Liver (tissue), 8 donors: ENCODE measurements at regions not wholly inside any gene's neighbourhood (a gene's known extent, or its start where the extent isn't known, plus 50 kb on each side); places are given as distances from the start of the nearest gene placed in this dataset.

Source experiments
- DNase-seq: peaks from one replicate; pipeline ENCODE4 v3.0.0-alpha.2; 2017; ENCODE audit warnings: low spot score
- H3K27ac ChIP-seq, 2 donors: one replicate each; pipeline ENCODE4 v1.7.0; 2013; ENCODE audit warnings: inconsistent platforms in 2 of 2, low read length in 2 of 2, control low read depth in 1 of 2, low read depth in 1 of 2, mild to moderate bottlenecking in 1 of 2
- H3K27me3 ChIP-seq, 4 donors: one replicate each; pipeline versions ENCODE4 v1.6.1 to v1.7.0; 2013; ENCODE audit warnings: low read length in 3 of 4, inconsistent platforms in 1 of 4, mild to moderate bottlenecking in 1 of 4, moderate library complexity in 1 of 4; ENCODE audit not compliant: control insufficient read depth in 4 of 4, insufficient read depth in 4 of 4
- H3K36me3 ChIP-seq, 4 donors: one replicate each; pipeline versions ENCODE4 v1.6.1 to v1.7.0; 2013; ENCODE audit warnings: low read length in 3 of 4, mild to moderate bottlenecking in 3 of 4, low read depth in 1 of 4, moderate library complexity in 1 of 4; ENCODE audit not compliant: control insufficient read depth in 4 of 4, insufficient read depth in 3 of 4
- H3K4me1 ChIP-seq, 4 donors: one replicate each; pipeline versions ENCODE4 v1.6.1 to v1.7.0; 2013; ENCODE audit warnings: low read length in 3 of 4, mild to moderate bottlenecking in 3 of 4, moderate library complexity in 1 of 4; ENCODE audit not compliant: control insufficient read depth in 4 of 4, insufficient read depth in 4 of 4
- H3K4me3 ChIP-seq, 3 donors: one replicate each; pipeline versions ENCODE4 v1.6.1 to v1.7.0; 2013; ENCODE audit warnings: low read length in 3 of 3, control low read depth in 1 of 3, low read depth in 1 of 3, mild to moderate bottlenecking in 1 of 3
- H3K9ac ChIP-seq, 2 donors: one replicate each; pipeline ENCODE4 v1.7.0; 2013; ENCODE audit warnings: low read length in 2 of 2, mild to moderate bottlenecking in 2 of 2, moderate library complexity in 2 of 2, control low read depth in 1 of 2, low read depth in 1 of 2
- H3K9me3 ChIP-seq, 4 donors: one replicate each; pipeline versions ENCODE4 v1.6.1 to v1.7.0; 2013; ENCODE audit warnings: low read length in 3 of 4; ENCODE audit not compliant: control insufficient read depth in 4 of 4
- ATF3 ChIP-seq: IDR thresholded peaks from 2 replicates; pipeline ENCODE4 v1.6.1; 2016; ENCODE audit warnings: antibody characterized with exemption
- CTCF ChIP-seq: fragments of 150-350 bp; IDR thresholded peaks from 2 replicates; pipeline ENCODE4 v1.5.1; 2017; ENCODE audit warnings: improper control_type of control experiment, low read depth, low read length; ENCODE audit not compliant: missing input control
- EGR1 ChIP-seq, 2 donors: IDR thresholded peaks; 2 replicates each; pipeline ENCODE4 v1.6.1; 2016 to 2018; ENCODE audit warnings: antibody characterized with exemption in 2 of 2, low read depth in 2 of 2
- FOXA1 ChIP-seq: IDR thresholded peaks from 2 replicates; pipeline ENCODE4 v1.6.1; 2016; ENCODE audit warnings: antibody characterized with exemption
- FOXA2 ChIP-seq: IDR thresholded peaks from 2 replicates; pipeline ENCODE4 v1.6.1; 2016; ENCODE audit warnings: antibody characterized with exemption
- GABPA ChIP-seq, 2 donors: IDR thresholded peaks in 1 of 2; conservative IDR thresholded peaks in 1 of 2; 2 replicates each; pipeline ENCODE4 v1.6.1; 2016; ENCODE audit warnings: antibody characterized with exemption in 2 of 2, mild to moderate bottlenecking in 1 of 2, moderate library complexity in 1 of 2
- HNF4A ChIP-seq, 2 donors: conservative IDR thresholded peaks; 2 replicates each; pipeline ENCODE4 v1.6.1; 2016; ENCODE audit warnings: antibody characterized with exemption in 2 of 2, mild to moderate bottlenecking in 2 of 2
- HNF4G ChIP-seq: IDR thresholded peaks from 2 replicates; pipeline ENCODE4 v1.6.1; 2016; ENCODE audit warnings: antibody characterized with exemption
- JUND ChIP-seq, 2 donors: IDR thresholded peaks; 2 replicates each; pipeline ENCODE4 v1.6.1; 2016; ENCODE audit warnings: antibody characterized with exemption in 2 of 2
- MAX ChIP-seq: IDR thresholded peaks from 2 replicates; pipeline ENCODE4 v1.6.1; 2016; ENCODE audit warnings: antibody characterized with exemption
- RAD21 ChIP-seq, 2 donors: IDR thresholded peaks; 2 replicates each; pipeline ENCODE4 v1.6.1; 2016; ENCODE audit warnings: antibody characterized with exemption in 2 of 2, mild to moderate bottlenecking in 2 of 2
- REST ChIP-seq: IDR thresholded peaks from 2 replicates; pipeline ENCODE4 v1.6.1; 2016; ENCODE audit warnings: antibody characterized with exemption, mild to moderate bottlenecking
- RXRA ChIP-seq, 2 donors: IDR thresholded peaks; 2 replicates each; pipeline ENCODE4 v1.6.1; 2017 to 2018; ENCODE audit warnings: antibody characterized with exemption in 2 of 2, mild to moderate bottlenecking in 1 of 2
- SP1 ChIP-seq: IDR thresholded peaks from 2 replicates; pipeline ENCODE4 v1.6.1; 2018; ENCODE audit warnings: antibody characterized with exemption, mild to moderate bottlenecking
- TAF1 ChIP-seq: conservative IDR thresholded peaks from 2 replicates; pipeline ENCODE4 v1.6.1; 2016; ENCODE audit warnings: antibody characterized with exemption, mild to moderate bottlenecking
- YY1 ChIP-seq: IDR thresholded peaks from 2 replicates; pipeline ENCODE4 v1.6.1; 2016; ENCODE audit warnings: antibody characterized with exemption, mild to moderate bottlenecking
- ZBTB33 ChIP-seq: IDR thresholded peaks from 2 replicates; pipeline ENCODE4 v1.6.1; 2016; ENCODE audit warnings: antibody characterized with exemption
- WGBS: extraction: QIAGEN DNeasy Blood & Tissue Kit; methylation state at CpG from one replicate; pipeline ENCODE4 v1.1.7; 2013; 5-methylcytosine and 5-hydroxymethylcytosine counted together
- donor health status: healthy.
- donor health status: healthy.
- donor health status: healthy.
- donor health status: healthy.
- donor health status: healthy.

GRCh38 chr3:69567023-69567709, 172.1 kb upstream of the MITF start:
- Histone ChIP-seq H3K27ac (no peak overlapping the region), H3K9ac (no peak overlapping the region), H3K4me3 (no peak overlapping the region), H3K36me3 (no peaks in the 10 kb centered on the region), H3K27me3 (no peaks in the 10 kb centered on the region), H3K4me1 (no peaks in the 10 kb centered on the region), H3K9me3 (no peaks in the 10 kb centered on the region)
- 75% methylated on average over 4 of the region's 4 CpGs for WGBS
- TF ChIP-seq JUND (IDR thresholded peaks at IDR 0.05) (no peak), SP1 (no peak), CTCF (no peak), REST (no peak), FOXA2 (no peak), HNF4G (no peak), YY1 (no peak), EGR1 (IDR thresholded peaks at IDR 0.05; ENCODE audit: low read depth in 2 of 2) (no peak), ZBTB33 (no peak), ATF3 (no peak), MAX (no peak), FOXA1 (no peak), RXRA (IDR thresholded peaks at IDR 0.05) (no peak), GABPA (IDR thresholded peaks at IDR 0.05 in 1 of 2, conservative IDR thresholded peaks at IDR 0.05 in 1 of 2) (no peak), TAF1 (no peak)
- no peak for DNase-seq

- WGBS = 79% methylated on average over 4 of the region's 4 CpGs
- no peak overlapping the region for H3K27ac ChIP-seq
- no peak for DNase-seq
- H3K9me3 ChIP-seq = no peaks in the 10 kb centered on the region
- H3K9ac ChIP-seq = no peak overlapping the region
- H3K4me1 ChIP-seq = no peaks in the 10 kb centered on the region
- H3K4me3 ChIP-seq = no peak overlapping the region
- H3K36me3 ChIP-seq = no peaks in the 10 kb centered on the region
- H3K27me3 ChIP-seq = no peaks in the 10 kb centered on the region
- TF ChIP-seq MAX (no peak), CTCF (no peak), RAD21 (IDR thresholded peaks at IDR 0.05) (no peak), HNF4A (conservative IDR thresholded peaks at IDR 0.05) (no peak), EGR1 (IDR thresholded peaks at IDR 0.05; ENCODE audit: low read depth in 2 of 2) (no peak), TAF1 (no peak), FOXA1 (no peak), REST (no peak), SP1 (no peak), YY1 (no peak)
These were observed 173.0 kb upstream of the MITF start for GRCh38 chr3:69566275-69566674.
